ENCODE measurements at regions not wholly inside any gene's neighbourhood (a gene's known extent, or its start where the extent isn't known, plus 50 kb on each side); places are given as distances from the start of the nearest gene placed in this dataset.

DNA sequence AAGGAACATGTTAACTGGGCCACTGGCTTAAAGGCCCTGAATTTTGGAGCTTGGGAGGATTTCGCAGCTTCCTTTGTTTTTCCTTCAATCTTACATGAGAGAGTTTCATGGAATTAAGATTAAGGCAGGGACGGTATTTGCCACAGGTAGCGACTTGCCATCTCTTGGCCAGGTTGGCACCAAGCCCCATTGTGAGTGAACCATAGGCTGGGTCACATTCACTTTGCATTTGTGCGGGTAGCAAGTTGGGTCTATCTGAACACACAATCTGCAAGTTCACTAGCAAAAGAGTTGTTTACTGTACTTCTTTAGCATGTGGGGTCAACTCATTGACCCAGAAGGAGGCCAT is 106.2 kb upstream of the ATP1A1 start:
- TF ChIP-seq, protein P1, sequence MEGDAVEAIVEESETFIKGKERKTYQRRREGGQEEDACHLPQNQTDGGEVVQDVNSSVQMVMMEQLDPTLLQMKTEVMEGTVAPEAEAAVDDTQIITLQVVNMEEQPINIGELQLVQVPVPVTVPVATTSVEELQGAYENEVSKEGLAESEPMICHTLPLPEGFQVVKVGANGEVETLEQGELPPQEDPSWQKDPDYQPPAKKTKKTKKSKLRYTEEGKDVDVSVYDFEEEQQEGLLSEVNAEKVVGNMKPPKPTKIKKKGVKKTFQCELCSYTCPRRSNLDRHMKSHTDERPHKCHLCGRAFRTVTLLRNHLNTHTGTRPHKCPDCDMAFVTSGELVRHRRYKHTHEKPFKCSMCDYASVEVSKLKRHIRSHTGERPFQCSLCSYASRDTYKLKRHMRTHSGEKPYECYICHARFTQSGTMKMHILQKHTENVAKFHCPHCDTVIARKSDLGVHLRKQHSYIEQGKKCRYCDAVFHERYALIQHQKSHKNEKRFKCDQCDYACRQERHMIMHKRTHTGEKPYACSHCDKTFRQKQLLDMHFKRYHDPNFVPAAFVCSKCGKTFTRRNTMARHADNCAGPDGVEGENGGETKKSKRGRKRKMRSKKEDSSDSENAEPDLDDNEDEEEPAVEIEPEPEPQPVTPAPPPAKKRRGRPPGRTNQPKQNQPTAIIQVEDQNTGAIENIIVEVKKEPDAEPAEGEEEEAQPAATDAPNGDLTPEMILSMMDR (IDR thresholded peaks at IDR 0.05) = no peak
- no peak for TF ChIP-seq POLR2A (IDR thresholded peaks at IDR 0.05)
